CD14-positive monocyte (primary cell): ENCODE measurements at regions not wholly inside any gene's neighbourhood (a gene's known extent, or its start where the extent isn't known, plus 50 kb on each side); places are given as distances from the start of the nearest gene placed in this dataset.

Source experiments
- DNase-seq, 3 donors: peaks; one replicate each; pipeline ENCODE4 v3.0.0-alpha.2; 2011 to 2022
- H2AFZ ChIP-seq: 2 replicates; pipeline ENCODE4 v1.6.0; 2012; ENCODE audit warnings: mild to moderate bottlenecking, low read depth, low read length, inconsistent platforms; ENCODE audit not compliant: insufficient read depth, poor library complexity, severe bottlenecking
- H3K27ac ChIP-seq, 2 donors: 1 replicate in 1 of 2; 2 replicates in 1 of 2; pipeline ENCODE4 v1.5.1; 2012 to 2013; ENCODE audit warnings: low read length in 2 of 2, control low read depth in 1 of 2, inconsistent platforms in 1 of 2, low read depth in 1 of 2, mild to moderate bottlenecking in 1 of 2
- H3K27me3 ChIP-seq, 2 donors: one replicate each; pipeline versions ENCODE4 v1.6.0 to v1.6.1; 2011 to 2013; ENCODE audit warnings: low read length in 2 of 2; ENCODE audit not compliant: control insufficient read depth in 2 of 2, insufficient read depth in 2 of 2
- H3K36me3 ChIP-seq, 2 donors: replicated peaks in 1 of 2; 1 replicate in 1 of 2; 2 replicates in 1 of 2; pipeline versions ENCODE4 v1.5.1 to v1.6.1; 2012 to 2013; ENCODE audit warnings: low read length in 2 of 2, control low read depth in 1 of 2, inconsistent platforms in 1 of 2, mild to moderate bottlenecking in 1 of 2; ENCODE audit not compliant: insufficient read depth in 2 of 2, control insufficient read depth in 1 of 2
- H3K4me1 ChIP-seq, 2 donors: 1 replicate in 1 of 2; 2 replicates in 1 of 2; pipeline versions ENCODE4 v1.5.1 to v1.6.1; 2012 to 2013; ENCODE audit warnings: low read length in 2 of 2, control low read depth in 1 of 2, inconsistent platforms in 1 of 2, mild to moderate bottlenecking in 1 of 2, moderate library complexity in 1 of 2; ENCODE audit not compliant: insufficient read depth in 2 of 2, control insufficient read depth in 1 of 2
- H3K4me2 ChIP-seq: replicated peaks from 2 replicates; pipeline ENCODE3; 2012; ENCODE audit warnings: low read length, moderate library complexity, mild to moderate bottlenecking; ENCODE audit not compliant: poor library complexity, severe bottlenecking; ENCODE audit errors: extremely low read depth
- H3K4me3 ChIP-seq, 3 experiments: fragments of 200-600 bp in 1 of 3; sonication (generic) in 1 of 3; replicated peaks in 1 of 3; 1 replicate in 2 of 3; 2 replicates in 1 of 3; pipeline ENCODE4 v1.5.1; 2011 to 2013; ENCODE audit warnings: low read length in 3 of 3, mild to moderate bottlenecking in 3 of 3, control low read depth in 2 of 3, low read depth in 2 of 3, inconsistent platforms in 1 of 3, moderate library complexity in 1 of 3
- H3K79me2 ChIP-seq: 2 replicates; pipeline ENCODE4 v1.6.0; 2012; ENCODE audit warnings: mild to moderate bottlenecking, control low read depth, inconsistent platforms, low read length, moderate library complexity; ENCODE audit not compliant: insufficient read depth
- H3K9ac ChIP-seq: 2 replicates; pipeline ENCODE4 v1.6.0; 2017; ENCODE audit warnings: low read length, mild to moderate bottlenecking; ENCODE audit not compliant: insufficient read depth, poor library complexity, severe bottlenecking
- H3K9me3 ChIP-seq, 2 donors: replicated peaks in 1 of 2; 1 replicate in 1 of 2; 2 replicates in 1 of 2; pipeline versions ENCODE4 v1.5.1 to v1.6.1; 2012 to 2013; ENCODE audit warnings: low read length in 2 of 2, control low read depth in 1 of 2; ENCODE audit not compliant: control insufficient read depth in 1 of 2, insufficient read depth in 1 of 2
- H4K20me1 ChIP-seq: 2 replicates; pipeline ENCODE4 v1.6.0; 2012; ENCODE audit warnings: mild to moderate bottlenecking, low read length, control low read depth, moderate library complexity; ENCODE audit not compliant: insufficient read depth
- H3K27ac Mint-ChIP-seq, 7 donors: one replicate each; pipeline ENCODE4 v1.8.0; 2020; ENCODE audit warnings: mild to moderate bottlenecking in 7 of 7, mixed read lengths in 7 of 7, moderate library complexity in 6 of 7, inconsistent platforms in 2 of 7
- H3K27me3 Mint-ChIP-seq, 3 donors: one replicate each; pipeline ENCODE4 v1.8.0; 2021 to 2022; ENCODE audit warnings: low read depth in 3 of 3, mild to moderate bottlenecking in 3 of 3, mixed read lengths in 3 of 3, moderate library complexity in 3 of 3, inconsistent platforms in 1 of 3
- H3K36me3 Mint-ChIP-seq, 2 donors: one replicate each; pipeline ENCODE4 v1.8.0; 2020; ENCODE audit warnings: mixed read lengths in 2 of 2, inconsistent platforms in 1 of 2, mild to moderate bottlenecking in 1 of 2
- H3K4me1 Mint-ChIP-seq: one replicate; pipeline ENCODE4 v1.8.0; 2020; ENCODE audit warnings: mild to moderate bottlenecking, mixed read lengths
- H3K4me3 Mint-ChIP-seq, 2 donors: one replicate each; pipeline ENCODE4 v1.8.0; 2020; ENCODE audit warnings: mild to moderate bottlenecking in 2 of 2, mixed read lengths in 2 of 2, moderate library complexity in 1 of 2
- H3K9me3 Mint-ChIP-seq, 7 donors: one replicate each; pipeline ENCODE4 v1.8.0; 2020 to 2022; ENCODE audit warnings: mixed read lengths in 7 of 7, mild to moderate bottlenecking in 6 of 7, moderate library complexity in 6 of 7, inconsistent platforms in 2 of 7
- WGBS: methylation state at CpG from one replicate; pipeline ENCODE4 v1.1.5; 2013; ENCODE audit warnings: missing lambda C conversion rate; ENCODE audit not compliant: insufficient coverage; 5-methylcytosine and 5-hydroxymethylcytosine counted together
- intact Hi-C, 2 donors: fragments of 100-400 bp; cut with micrococcal nuclease; formaldehyde crosslinking; loops; one replicate each; pipeline versions ENCODE4 v1.15.0 to v1.15.1; 2023
- TF ChIP-seq, protein P1 (sequence below): fragments of 200-600 bp; IDR thresholded peaks from one replicate; pipeline ENCODE4 v1.8.0; 2022; ENCODE audit warnings: antibody characterized with exemption, mild to moderate bottlenecking

DNA sequence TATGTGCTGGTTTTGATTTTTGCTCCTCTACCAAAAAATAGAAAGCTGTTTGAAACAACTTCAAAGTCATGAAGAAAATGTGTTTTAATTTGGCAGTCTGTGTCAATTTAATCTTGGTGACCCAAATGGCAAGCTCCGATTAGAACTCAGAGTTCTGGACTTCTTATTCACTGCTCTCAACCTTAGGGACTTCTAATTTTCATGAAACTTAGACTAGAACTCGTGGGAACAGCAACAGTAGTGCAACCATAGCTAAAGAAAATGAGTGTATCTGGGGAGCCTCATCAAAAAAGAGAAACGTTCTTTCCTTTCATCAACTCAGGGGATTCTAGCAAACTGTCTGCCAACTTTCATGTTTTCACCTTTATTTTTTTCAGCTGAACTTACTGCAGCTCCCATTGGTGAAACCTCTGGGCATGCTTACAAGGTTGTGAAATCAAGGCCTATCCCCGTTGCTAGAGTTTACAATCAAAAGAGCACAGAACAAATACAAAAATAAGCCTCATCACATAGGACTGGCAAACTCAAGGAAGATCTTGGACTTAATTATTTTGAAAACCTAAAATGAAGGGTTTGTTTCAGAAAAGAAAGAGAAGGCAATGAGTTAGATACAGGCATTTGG lies 114.0 kb upstream of the HSF2 start:
- H2AFZ ChIP-seq = no peak overlapping the region
- H4K20me1 ChIP-seq = no peaks in the 10 kb centered on the region
- no peak overlapping the region for H3K4me2 ChIP-seq
- H3K27me3 ChIP-seq = no peaks in the 10 kb centered on the region
- no peaks in the 10 kb centered on the region for H3K36me3 ChIP-seq
- TF ChIP-seq, protein P1, sequence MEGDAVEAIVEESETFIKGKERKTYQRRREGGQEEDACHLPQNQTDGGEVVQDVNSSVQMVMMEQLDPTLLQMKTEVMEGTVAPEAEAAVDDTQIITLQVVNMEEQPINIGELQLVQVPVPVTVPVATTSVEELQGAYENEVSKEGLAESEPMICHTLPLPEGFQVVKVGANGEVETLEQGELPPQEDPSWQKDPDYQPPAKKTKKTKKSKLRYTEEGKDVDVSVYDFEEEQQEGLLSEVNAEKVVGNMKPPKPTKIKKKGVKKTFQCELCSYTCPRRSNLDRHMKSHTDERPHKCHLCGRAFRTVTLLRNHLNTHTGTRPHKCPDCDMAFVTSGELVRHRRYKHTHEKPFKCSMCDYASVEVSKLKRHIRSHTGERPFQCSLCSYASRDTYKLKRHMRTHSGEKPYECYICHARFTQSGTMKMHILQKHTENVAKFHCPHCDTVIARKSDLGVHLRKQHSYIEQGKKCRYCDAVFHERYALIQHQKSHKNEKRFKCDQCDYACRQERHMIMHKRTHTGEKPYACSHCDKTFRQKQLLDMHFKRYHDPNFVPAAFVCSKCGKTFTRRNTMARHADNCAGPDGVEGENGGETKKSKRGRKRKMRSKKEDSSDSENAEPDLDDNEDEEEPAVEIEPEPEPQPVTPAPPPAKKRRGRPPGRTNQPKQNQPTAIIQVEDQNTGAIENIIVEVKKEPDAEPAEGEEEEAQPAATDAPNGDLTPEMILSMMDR = no peak
- Mint-ChIP-seq H3K9me3 (peaks cover 2 to 13% (median 8%) of the 10 kb centered on the region in 7 donors), H3K4me3 (no peak overlapping the region), H3K27me3 (no peaks in the 10 kb centered on the region), H3K27ac (no peak overlapping the region), H3K4me1 (no peaks in the 10 kb centered on the region), H3K36me3 (no peaks in the 10 kb centered on the region)
- 88% methylated on average over 1 of the region's 4 CpGs for WGBS
- no peak for DNase-seq
- intact Hi-C loops = no loop called here
- peaks cover 0 to 9% of the 10 kb centered on the region in 2 donors for H3K9me3 ChIP-seq
- H3K27ac ChIP-seq = no peak overlapping the region
- no peaks in the 10 kb centered on the region for H3K4me1 ChIP-seq
- no peak overlapping the region for H3K9ac ChIP-seq
- no peaks in the 10 kb centered on the region for H3K79me2 ChIP-seq
- H3K4me3 ChIP-seq = no peak overlapping the region

DNA sequence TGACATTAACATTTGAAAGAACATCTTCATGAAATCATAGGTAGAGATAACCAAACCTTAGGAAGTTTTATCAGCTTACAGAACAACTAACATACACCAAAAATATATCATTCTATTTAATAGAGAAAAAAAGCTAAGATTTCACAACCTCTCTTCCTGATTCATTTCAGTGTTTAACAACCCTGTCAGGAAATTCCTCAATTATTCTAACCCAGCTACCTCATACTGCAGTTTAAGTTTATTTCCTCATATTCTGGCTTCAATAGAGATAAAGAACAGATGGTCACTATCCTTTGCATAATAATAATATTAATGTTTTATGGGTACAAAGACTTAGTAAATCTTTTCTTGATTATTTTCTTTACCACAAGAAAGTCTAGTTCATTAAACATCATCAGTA lies 112.9 kb upstream of the HSF2 start:
- H3K9me3 ChIP-seq = peaks cover 0 to 2% of the 10 kb centered on the region in 2 donors
- Mint-ChIP-seq H3K4me1 (no peaks in the 10 kb centered on the region), H3K36me3 (no peaks in the 10 kb centered on the region), H3K9me3 (peaks cover under 1 to 5% (median 2%) of the 10 kb centered on the region in 7 donors), H3K27ac (no peak overlapping the region), H3K27me3 (no peaks in the 10 kb centered on the region), H3K4me3 (no peak overlapping the region)
- H3K4me1 ChIP-seq = no peaks in the 10 kb centered on the region
- no peak overlapping the region for H3K4me3 ChIP-seq
- no peak overlapping the region for H3K4me2 ChIP-seq
- H3K36me3 ChIP-seq = no peaks in the 10 kb centered on the region
- no peak overlapping the region for H3K27ac ChIP-seq
- intact Hi-C loops = no loop called here
- no peak for DNase-seq
- TF ChIP-seq, protein P1 = no peak
- H3K79me2 ChIP-seq = no peaks in the 10 kb centered on the region
- H2AFZ ChIP-seq = no peak overlapping the region
- H3K27me3 ChIP-seq = no peaks in the 10 kb centered on the region
- no peaks in the 10 kb centered on the region for H4K20me1 ChIP-seq
- no peak overlapping the region for H3K9ac ChIP-seq
